Esophagus muscularis mucosa (tissue), 4 donors: ENCODE measurements at regions not wholly inside any gene's neighbourhood (a gene's known extent, or its start where the extent isn't known, plus 50 kb on each side); places are given as distances from the start of the nearest gene placed in this dataset.

Experiments used
- CTCF ChIP-seq, 3 experiments: fragments of 200-600 bp in 2 of 3; fragments of 450-650 bp in 1 of 3; sonication (generic) in 2 of 3; IDR thresholded peaks; one replicate each; pipeline ENCODE4 v1.5.1; 2017 to 2019; ENCODE audit warnings: antibody characterized with exemption in 3 of 3, mild to moderate bottlenecking in 2 of 3, moderate library complexity in 1 of 3
- EP300 ChIP-seq: sonication (generic); formaldehyde crosslinking; IDR thresholded peaks from one replicate; pipeline ENCODE4 v1.6.1; 2017; ENCODE audit warnings: antibody characterized with exemption
- POLR2A ChIP-seq: fragments of 450-650 bp; IDR thresholded peaks from one replicate; pipeline ENCODE4 v1.6.1; 2017; ENCODE audit warnings: antibody characterized with exemption, moderate library complexity, mild to moderate bottlenecking, low read depth
- POLR2AphosphoS5 ChIP-seq, 2 donors: sonication (generic); formaldehyde crosslinking; IDR thresholded peaks; one replicate each; pipeline ENCODE4 v1.6.1; 2017; ENCODE audit warnings: antibody characterized with exemption in 2 of 2

GRCh38 chr2:160977376-160977775 is 182.9 kb upstream of the TANK start:
- no peak for TF ChIP-seq CTCF (IDR thresholded peaks at IDR 0.05)
- TF ChIP-seq POLR2AphosphoS5 (IDR thresholded peaks at IDR 0.05), result no peak
- TF ChIP-seq EP300, result no peak
- no peak for TF ChIP-seq POLR2A
